Occipital lobe (tissue), 1 donor: ENCODE measurements at regions not wholly inside any gene's neighbourhood (a gene's known extent, or its start where the extent isn't known, plus 50 kb on each side); places are given as distances from the start of the nearest gene placed in this dataset.
"Not testable (repeated sequence)": the region's sequence is repeated elsewhere in the genome, so short reads cannot be mapped to it uniquely, and the experiment has no call there.

Source experiments
- DNase-seq: peaks from one replicate; lab custom pipeline; 2025; lab: John Stamatoyannopoulos, UW

DNA sequence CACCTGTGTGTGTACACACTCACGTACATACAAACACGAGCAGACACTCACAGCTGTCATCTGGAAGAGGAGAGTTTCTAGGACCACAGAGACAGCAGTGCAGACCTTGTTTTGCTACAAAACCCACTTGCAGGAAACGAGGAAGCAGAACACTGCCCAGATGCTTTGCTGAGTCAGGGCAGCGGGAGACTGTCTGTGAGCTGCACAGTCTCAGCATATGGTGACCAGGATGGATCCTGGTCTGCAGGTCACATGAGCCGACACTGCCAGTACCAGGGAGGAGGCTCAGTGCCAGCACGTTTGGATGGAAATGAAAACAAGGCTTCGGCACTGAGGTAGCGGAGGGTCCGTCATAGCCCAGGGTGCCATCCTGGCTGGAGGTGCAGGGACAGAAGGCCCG is 117.6 kb upstream of the DPP6 start:
- no peak for DNase-seq

DNA sequence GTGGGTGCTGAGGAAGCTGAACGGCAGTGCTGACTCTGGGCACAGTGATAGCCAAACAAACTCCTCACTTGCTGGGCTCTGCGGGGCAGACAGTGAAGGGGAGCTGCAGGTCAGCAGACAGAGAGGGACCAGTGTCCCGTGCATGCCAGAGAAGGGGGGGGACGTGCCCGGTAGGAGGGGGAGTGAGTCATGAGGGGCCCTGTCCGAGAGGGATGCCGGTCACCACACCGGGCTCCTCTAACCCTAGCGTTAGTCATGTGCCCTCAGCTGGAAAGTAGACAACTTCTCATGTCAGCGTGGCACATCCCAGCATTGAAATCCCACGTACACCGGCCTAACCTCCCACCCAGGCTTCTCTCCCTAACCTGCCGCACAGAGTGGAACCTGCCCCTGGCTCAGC is 117.1 kb upstream of the DPP6 start:
- DNase-seq = no peak

DNA sequence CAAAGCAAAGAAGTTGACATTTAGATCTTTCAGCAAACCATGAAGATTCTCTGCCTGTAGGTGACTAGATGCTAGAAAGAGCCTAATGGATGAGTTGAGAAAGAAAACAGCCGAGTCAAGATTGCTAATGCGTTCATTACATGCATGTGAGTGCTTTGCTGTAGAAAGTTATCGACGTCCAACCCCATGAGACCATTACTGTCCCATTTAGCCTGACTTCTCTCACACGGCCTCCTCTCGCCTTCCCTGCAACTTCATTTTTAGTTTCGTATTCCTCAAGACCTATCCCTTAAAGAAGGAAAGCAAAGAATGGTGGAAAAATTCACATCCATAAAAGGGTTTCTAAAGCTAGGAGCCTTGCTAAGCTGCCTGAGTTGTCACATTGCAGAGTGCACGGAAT is 113.7 kb upstream of the DPP6 start:
- no peak for DNase-seq

DNA sequence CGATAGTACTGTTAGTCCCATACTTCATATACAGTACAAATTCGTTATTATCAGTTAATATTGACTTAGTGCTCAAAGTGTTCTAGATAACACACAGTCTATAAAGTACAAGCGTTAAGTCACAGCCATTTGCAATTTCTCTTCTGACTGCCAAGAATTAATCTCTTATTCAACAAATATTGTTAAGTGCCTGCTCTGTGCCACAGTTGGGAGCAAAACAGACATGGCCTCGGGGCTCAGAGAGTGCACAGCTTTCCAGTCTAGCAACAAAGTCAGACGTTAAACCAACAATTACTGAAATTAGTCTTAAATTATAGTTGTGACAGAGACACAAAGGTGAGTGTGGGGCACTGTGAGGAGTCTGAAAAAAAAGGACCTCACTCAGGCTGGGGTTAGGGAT is 113.0 kb upstream of the DPP6 start:
- no peak for DNase-seq

DNA sequence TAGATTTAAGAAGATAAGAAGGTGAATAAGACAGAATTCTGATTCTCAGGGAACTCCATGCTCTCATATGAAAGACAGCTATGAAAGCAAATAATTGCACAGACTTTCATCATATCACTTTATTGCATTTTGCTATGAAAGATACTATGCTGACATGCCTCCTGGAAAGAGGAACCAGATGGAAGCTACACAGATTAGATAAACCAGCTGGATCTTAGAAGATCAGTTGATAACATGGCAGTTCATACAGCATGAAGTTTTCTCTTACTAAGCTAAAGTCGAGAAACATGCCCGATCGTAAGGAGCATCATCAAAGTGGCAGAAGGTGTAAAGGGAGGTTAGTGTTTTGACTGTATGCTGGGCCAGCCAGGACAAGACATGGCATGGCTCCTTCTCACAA is 112.5 kb upstream of the DPP6 start:
- DNase-seq = no peak

DNA sequence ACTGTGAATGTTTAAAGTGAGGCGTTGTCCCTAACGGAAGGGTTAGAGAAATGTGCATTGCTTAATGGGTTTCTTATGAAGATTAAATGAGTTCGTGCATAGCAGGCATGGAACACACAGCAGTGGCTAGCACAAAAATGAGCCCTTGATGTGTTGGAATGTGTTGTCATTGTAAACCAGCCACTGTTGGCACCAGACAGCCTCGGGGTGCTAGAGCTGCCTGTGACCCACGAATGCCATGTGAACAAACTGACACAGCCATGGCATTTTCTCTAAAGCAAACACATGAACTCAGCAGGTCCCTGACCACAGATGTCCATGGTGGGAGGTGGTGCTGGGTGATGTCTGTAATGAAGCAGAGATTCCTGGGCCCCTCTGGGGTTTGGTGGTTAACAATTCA is 111.1 kb upstream of the DPP6 start:
- no peak for DNase-seq

DNA sequence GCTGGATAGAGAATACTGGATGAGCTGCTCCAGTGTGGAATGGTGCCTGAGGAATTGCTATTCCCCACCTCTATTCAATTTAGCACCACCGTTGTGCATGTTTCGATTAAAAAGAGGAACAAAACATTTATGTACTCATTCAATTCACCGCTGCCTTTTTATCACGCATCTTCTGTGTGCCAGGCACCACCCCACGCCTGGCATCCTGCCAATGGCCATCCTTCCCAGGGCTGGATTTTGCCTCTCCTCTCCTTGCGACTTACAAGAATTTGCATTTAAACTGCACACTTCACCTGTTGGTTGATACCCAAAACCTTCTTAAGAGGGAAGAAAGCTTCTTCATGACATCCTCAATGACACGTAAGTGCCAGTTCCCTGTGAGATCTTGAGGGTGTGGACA is 110.2 kb upstream of the DPP6 start:
- no peak for DNase-seq

DNA sequence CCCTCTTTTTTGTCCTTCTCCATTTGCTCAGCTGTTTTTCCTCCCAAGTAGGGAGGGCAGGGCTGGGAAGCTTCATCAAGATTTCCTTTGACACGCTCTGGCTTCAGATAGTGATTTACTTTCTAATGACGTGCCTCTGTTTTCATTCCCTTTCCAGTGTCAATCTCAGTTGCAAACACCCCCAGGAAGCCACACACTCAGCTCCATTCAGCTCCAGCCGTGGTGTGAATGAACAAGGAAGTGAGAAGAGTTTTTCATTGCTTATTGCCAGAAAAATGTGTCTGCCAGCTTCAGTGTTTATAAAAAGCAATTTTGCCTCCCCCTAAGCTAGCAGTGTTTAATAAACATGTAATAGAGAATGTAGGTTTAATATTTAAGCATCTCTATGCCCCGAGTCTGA is 108.7 kb upstream of the DPP6 start:
- DNase-seq = no peak

DNA sequence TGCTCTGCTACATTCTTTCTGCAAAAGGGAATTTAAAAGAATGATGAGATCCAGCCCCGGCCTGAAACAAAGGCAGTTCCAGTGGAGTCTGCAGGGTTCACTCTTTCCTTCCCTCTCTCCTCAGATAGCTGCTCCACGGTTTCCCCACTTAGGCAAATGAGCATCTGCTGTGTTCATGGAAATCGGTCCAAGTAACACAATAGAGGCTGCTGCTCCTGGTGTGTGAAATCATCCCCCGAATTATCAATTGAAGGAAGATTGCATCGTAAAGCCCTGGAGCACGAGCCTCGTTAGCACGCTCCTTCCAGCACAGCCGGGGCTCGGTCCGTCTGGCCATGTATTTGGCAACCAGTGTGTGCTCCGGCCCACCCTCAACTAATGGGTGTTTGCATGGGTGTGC is 108.3 kb upstream of the DPP6 start:
- DNase-seq = peak; percentile 7

DNA sequence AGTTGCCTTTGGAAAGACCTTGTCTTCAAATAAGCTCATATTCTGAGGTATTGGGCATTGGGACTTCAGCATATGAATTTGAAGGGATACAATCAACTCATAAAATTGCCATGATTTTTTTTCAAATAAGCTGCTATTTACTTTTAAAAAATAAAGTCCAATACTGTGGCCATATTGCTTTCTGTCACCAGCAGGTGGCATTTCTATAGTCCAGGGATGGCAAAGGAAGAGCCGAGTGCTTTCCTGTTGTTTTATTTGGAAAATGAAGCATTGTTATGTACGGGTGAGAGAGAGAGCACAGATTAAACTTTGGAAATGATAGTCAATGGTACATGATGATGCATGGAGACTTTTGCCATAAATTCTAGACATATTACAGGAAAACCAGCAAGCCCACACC is 104.1 kb upstream of the DPP6 start:
- no peak for DNase-seq

DNA sequence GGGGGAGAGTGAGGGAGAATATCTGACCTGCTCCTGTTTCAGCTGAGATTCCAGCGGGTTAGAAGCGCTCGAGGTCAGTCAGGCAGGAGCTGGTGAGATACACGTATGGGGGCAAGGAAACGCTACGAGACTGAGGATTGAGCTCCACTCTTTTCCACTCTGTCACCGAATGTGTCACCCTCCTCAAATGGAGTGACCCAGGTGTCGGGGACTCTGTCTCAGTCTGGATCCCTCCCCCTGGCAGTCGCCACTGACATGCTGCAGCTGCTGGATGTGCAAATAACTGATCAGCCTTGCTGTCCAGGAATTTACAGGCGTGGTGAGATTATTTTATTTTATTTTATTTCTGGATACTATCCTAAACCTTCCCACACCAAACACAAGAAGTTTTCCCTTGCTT is 100.9 kb upstream of the DPP6 start:
- DNase-seq = no peak

DNA sequence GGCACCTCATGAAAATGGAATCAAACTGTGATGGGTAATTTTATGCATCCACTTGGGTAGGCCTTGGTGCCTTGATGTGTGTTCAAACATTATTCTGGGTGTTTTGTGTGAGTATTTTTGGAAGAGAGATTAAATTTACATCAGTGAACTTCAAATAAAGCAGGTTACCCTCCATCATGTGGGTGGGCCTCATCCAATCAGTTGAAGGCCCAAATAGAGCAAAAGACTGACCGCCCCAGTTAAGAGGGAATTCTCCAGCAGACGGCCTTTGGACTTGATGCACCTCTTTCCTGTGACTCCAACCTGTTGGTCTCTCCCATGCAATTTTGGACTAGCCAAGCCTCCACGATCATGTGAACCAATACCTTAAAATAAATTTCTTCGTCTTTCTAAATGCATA is 97.7 kb upstream of the DPP6 start:
- no peak for DNase-seq

DNA sequence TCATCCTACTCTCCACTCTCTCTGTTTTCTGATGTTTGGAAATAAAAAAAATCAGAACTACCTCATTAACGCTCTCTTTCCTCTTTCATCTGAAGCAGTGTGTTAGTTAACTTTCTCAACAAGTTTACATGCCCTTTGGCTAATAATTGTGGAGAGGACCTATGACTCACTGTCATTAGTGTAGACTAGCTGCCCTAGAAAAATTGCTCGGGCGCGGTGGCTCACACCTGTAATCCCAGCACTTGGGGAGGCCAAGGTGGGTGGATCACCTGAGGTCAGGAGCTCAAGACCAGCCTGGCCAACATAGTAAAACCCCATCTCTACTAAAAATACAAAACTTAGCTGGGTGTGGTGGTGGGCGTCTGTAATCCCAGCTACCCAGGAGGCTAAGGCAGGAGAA is 94.5 kb upstream of the DPP6 start:
- DNase-seq = not testable (repeated sequence)

DNA sequence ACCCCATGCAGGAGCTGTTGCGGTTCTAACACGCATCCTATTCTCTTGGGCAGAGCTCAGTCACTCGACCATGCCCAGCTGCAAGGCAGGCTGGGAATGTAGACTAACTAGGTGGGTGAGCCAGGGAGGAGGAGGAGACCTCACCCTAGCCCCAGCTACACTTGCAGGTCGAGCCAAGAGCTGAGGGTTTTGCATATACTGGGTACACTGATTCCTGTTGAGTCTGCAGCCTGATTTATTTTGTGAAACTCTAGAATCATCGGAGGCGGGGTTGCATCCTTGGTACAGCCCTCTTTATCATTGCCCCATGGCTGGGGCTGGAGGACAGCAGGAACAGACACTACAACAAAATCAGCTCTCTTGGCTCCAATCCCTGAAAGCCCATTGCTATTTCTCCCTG is 93.8 kb upstream of the DPP6 start:
- DNase-seq = not testable (repeated sequence)

DNA sequence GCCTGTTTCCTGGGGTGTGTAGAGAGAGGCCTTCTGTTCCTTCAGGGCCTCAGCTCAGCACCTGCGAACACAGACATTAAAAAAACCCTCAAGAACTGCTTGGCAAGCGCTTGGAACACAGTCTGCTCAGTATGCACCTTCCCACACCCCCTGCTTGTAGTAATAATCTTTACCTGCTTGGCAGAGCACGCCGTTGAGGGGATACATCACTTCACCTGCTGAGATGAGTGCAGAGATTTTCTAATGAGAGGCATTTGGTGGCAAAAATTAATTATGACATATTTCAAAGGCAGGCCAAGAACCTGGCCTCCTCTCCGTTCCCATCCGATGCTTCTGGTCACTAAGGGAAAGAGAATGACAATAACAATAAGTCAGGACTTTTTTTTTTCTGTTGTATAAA is 93.4 kb upstream of the DPP6 start:
- not testable (repeated sequence) for DNase-seq

DNA sequence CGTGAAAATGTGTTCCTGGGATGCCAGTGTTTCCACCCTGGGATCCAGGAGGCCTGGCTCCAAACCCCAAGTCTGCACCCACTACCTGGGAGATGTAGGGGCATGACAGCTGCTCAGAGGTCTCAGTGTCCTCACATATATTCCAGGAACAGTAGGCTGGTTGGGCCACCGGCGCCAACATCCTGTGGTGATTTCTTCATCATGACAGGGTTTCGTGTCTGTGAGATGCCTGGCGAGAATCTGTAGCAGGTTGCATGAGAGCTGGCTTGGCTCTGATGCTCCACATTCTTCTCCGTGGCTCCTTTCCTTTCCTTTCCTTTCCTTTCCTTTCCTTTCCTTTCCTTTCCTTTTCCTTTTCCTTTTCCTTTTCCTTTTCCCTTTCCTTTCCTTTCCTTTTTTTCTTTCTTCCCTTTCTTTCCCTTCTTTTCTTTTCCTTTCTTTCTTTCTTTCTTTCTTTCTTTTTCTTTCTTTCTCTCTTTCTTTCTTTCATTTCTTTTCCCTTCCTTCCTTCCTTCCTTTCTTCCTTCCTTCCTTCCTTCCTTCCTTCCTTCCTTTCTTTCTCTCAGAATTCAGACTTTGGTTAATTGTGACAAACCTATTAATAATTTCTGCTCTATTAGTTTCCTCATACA is 87.6 kb upstream of the DPP6 start:
- DNase-seq = not testable (repeated sequence)

DNA sequence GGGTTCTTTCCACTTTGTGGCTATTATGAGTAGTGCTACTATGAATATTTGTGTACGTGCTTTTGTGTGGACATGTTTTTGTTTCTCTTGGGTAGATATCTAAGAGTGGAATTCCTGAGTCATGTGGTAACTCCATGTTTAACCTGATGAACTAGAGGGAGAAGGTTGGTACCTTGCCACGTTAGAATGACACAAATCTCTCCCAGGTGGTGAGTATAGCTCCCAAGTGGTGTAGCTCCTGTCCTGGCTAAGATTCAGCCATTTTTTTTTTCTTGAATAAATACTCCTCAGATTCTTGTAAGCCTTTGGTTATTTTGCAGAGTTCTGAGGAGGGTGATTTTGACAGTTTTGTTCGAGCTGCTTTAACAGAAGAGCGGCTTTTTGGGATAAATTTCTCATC is 83.2 kb upstream of the DPP6 start:
- not testable (repeated sequence) for DNase-seq

DNA sequence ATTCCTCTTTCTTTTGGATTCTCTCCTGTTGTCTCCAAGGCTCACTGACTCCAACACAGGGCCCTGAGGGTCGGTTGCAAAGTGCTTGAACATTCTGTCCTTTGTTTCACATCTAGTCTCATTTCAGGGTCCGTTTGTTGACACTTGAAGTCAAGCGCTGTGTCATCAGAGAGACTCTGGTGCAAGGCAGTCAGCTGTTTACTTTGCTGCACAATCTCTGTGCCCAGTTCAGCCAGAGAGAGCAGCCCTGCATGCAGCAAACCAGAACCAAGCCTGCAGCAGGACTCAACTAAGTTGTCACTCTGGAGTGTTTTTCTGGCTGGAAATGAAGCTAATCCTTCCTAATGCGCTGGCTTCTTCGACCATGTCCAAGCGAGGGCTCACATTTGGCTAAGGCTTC is 77.6 kb upstream of the DPP6 start:
- DNase-seq = not testable (repeated sequence)

DNA sequence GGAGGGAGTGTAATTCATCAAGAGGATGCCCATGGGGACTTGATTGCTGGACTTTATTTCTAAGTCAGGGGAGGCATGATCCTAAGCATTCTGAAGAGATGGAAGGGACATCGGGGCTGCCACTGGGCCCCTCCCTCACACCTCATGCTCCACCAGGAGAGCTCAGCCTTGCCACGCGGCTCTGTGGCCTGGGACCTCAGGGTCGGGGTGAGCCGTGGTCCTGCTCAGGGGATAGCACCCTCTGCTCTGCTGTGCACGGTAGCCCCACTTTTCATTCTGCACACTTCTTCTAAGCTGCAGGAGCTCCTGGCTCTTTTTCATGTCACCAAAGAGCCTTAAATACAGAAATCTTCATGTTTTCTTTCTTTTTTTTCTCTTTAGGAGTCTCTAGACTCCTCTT is 75.5 kb upstream of the DPP6 start:
- not testable (repeated sequence) for DNase-seq

DNA sequence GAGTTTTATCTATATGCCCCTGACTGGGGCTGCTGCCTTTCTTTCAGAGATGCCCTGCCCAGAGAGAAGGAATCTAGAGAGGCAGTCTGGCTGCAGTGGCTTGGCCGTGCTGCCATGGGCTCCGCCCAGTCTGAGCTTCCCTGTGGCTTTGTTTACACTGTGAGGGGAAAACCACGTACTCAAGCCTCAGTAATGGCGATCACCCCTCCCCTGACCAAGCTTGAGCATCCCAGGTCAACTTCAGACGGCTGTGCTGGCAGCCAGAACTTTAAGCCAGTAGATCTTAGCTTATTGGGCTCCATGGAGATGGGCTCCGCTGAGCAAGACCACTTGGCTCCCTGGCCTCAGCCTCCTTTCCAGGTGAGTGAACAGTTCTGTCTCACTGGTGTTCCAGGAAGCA is 69.0 kb upstream of the DPP6 start:
- DNase-seq = not testable (repeated sequence)

DNA sequence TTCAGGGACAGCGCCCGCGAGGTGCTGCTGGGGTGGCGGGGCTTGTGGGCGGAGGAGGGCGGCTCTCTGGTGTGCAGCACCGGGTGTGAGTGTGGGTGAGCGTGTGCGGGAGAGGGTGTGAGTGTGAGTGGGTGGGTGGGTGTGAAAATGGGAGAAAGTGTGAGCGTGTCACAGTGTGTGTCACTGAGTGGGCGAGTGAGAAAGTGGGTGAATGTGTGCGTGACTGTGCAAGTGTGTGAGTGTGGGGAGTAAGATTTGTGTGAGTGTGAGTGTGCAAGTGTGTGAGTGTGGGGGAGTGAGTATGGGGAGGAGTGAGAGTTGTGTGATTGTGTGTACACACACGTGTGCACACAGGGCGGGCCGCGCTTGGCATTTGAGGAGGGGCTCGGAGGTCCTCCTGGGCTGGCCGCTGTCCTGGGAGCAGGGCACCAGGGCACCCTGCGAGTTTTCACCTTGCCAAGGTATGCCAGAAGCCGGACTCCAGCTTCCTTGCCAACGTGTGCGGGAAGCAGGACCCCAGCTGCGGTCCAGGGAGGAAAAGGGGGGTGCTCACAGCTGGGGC is 63.1 kb upstream of the DPP6 start:
- not testable (repeated sequence) for DNase-seq

DNA sequence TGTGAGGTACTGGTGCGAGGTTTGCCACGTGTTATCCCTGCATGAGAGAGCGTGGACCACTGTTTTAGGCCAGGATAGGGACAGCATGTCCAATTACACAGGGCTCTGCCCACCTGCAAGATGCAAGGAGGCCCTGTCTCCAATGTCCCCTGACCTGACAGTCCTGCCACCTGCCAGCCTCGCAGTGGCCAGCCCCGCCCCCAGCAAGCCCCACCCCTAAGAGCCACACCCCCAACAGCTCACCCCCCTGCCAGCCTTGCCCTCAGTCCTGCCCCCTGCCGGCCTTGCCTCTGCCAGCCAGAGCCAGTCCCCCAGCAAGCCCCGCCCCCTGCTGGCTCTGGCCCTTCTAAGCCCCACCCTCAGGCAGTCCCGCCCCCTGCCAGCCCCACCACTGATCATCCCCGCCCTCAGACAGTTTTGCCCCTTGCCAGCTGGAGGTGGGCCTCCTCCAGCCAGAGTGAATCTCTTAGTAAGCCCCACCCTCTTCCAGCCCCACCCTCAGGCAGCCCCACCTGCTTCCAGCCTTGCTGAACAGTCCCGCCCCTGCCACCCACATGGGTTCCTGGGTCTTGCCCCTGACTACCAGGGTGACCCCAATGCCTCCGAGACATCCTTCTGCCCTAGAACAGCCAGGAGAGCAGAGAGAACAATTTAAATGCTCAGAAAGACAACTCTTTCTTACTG is 62.3 kb upstream of the DPP6 start:
- DNase-seq = not testable (repeated sequence)

DNA sequence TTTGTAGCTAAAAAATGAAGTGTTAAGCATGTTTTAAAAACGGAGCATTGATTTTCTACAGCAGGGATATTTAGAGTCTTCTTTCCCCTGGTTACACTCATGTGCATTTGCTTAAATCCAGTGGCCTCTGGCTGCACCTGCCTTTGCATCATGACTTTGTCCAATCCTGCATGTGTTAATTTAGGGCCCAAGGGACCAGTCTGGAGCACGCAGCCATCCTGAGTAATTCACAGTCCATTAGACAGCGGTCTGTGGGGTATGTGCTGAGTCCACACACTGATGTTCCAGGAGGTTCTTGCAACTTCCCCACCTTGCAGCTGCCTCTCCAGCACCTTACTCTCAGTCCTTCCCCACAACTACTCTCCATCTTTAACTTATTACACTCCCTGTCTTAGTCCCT is 60.7 kb upstream of the DPP6 start:
- DNase-seq = not testable (repeated sequence)
